Thymus (tissue), 11 donors: ENCODE measurements at regions not wholly inside any gene's neighbourhood (a gene's known extent, or its start where the extent isn't known, plus 50 kb on each side); places are given as distances from the start of the nearest gene placed in this dataset.

ENCODE experiments used
- DNase-seq, 9 donors: peaks; one replicate each; pipeline ENCODE4 v3.0.0-alpha.2; 2013; ENCODE audit warnings: low spot score in 9 of 9, low read depth in 6 of 9, missing footprints in 1 of 9
- H3K27ac ChIP-seq, 2 donors: one replicate each; pipeline ENCODE4 v1.5.1; 2013; ENCODE audit warnings: control low read depth in 1 of 2, low read depth in 1 of 2, low read length in 1 of 2, mild to moderate bottlenecking in 1 of 2, moderate library complexity in 1 of 2
- H3K27me3 ChIP-seq, 2 donors: one replicate each; pipeline ENCODE4 v1.5.1; 2013; ENCODE audit warnings: low read length in 1 of 2; ENCODE audit not compliant: control insufficient read depth in 2 of 2, insufficient read depth in 1 of 2
- H3K36me3 ChIP-seq, 2 donors: one replicate each; pipeline ENCODE4 v1.5.1; 2013; ENCODE audit warnings: low read length in 1 of 2, mild to moderate bottlenecking in 1 of 2, moderate library complexity in 1 of 2; ENCODE audit not compliant: control insufficient read depth in 2 of 2, insufficient read depth in 2 of 2
- H3K4me1 ChIP-seq, 2 donors: one replicate each; pipeline ENCODE4 v1.5.1; 2013; ENCODE audit warnings: low read length in 2 of 2; ENCODE audit not compliant: control insufficient read depth in 2 of 2, insufficient read depth in 2 of 2
- H3K4me3 ChIP-seq, 2 donors: one replicate each; pipeline ENCODE4 v1.5.1; 2013; ENCODE audit warnings: low read length in 2 of 2, control low read depth in 1 of 2, mild to moderate bottlenecking in 1 of 2
- H3K9me3 ChIP-seq, 2 donors: one replicate each; pipeline ENCODE4 v1.5.1; 2013; ENCODE audit warnings: low read length in 1 of 2, mild to moderate bottlenecking in 1 of 2; ENCODE audit not compliant: control insufficient read depth in 2 of 2, insufficient read depth in 1 of 2
- WGBS: extraction: QIAGEN DNeasy Blood & Tissue Kit; methylation state at CpG from one replicate; pipeline ENCODE4 v1.1.7; 2013; 5-methylcytosine and 5-hydroxymethylcytosine counted together
- donor health status: healthy.

GRCh38 chr6:67683960-67684359 lies 951.1 kb upstream of the ADGRB3 start:
- no peaks in the 10 kb centered on the region for H3K27me3 ChIP-seq
- H3K9me3 ChIP-seq: peaks cover 0 to 3% of the 10 kb centered on the region in 2 donors
- no peak overlapping the region for H3K27ac ChIP-seq
- no peak for DNase-seq
- H3K4me1 ChIP-seq: no peaks in the 10 kb centered on the region
- no peaks in the 10 kb centered on the region for H3K36me3 ChIP-seq
- WGBS: 44% methylated on average over 1 of the region's 1 CpG
- no peak overlapping the region for H3K4me3 ChIP-seq

- Histone ChIP-seq H3K36me3 (no peaks in the 10 kb centered on the region), H3K9me3 (peaks cover 0 to 8% of the 10 kb centered on the region in 2 donors), H3K4me1 (no peaks in the 10 kb centered on the region), H3K4me3 (no peak overlapping the region), H3K27me3 (no peaks in the 10 kb centered on the region), H3K27ac (no peak overlapping the region)
- DNase-seq: no peak
- 89% methylated on average over 2 of the region's 2 CpGs for WGBS
These were observed 954.7 kb upstream of the ADGRB3 start for GRCh38 chr6:67680297-67680932.

- H3K27ac ChIP-seq: no peak overlapping the region
- H3K36me3 ChIP-seq: no peaks in the 10 kb centered on the region
- WGBS: 85% methylated on average over 3 of the region's 3 CpGs
These were observed 955.4 kb upstream of the ADGRB3 start for GRCh38 chr6:67679566-67680296.

GRCh38 chr6:67676892-67677291 lies 958.2 kb upstream of the ADGRB3 start:
- 51% methylated on average over 1 of the region's 1 CpG for WGBS
- no peaks in the 10 kb centered on the region for H3K27me3 ChIP-seq

More at GRCh38 chr6:67679566-67680296, 955.4 kb upstream of the ADGRB3 start:
- H3K9me3 ChIP-seq: peaks cover 0 to 13% of the 10 kb centered on the region in 2 donors
- no peaks in the 10 kb centered on the region for H3K4me1 ChIP-seq
- no peak for DNase-seq
- no peaks in the 10 kb centered on the region for H3K27me3 ChIP-seq
- H3K4me3 ChIP-seq: no peak overlapping the region

GRCh38 chr6:67667637-67668422 lies 967.3 kb upstream of the ADGRB3 start:
- Histone ChIP-seq H3K4me3 (no peak overlapping the region), H3K9me3 (peaks cover under 1 to 8% of the 10 kb centered on the region in 2 donors), H3K4me1 (no peaks in the 10 kb centered on the region), H3K27me3 (no peaks in the 10 kb centered on the region), H3K27ac (no peak overlapping the region), H3K36me3 (no peaks in the 10 kb centered on the region)
- DNase-seq: no peak
- 93% methylated on average over 2 of the region's 2 CpGs for WGBS

More at GRCh38 chr6:67676892-67677291, 958.2 kb upstream of the ADGRB3 start:
- Histone ChIP-seq H3K36me3 (no peaks in the 10 kb centered on the region), H3K27ac (no peak overlapping the region), H3K4me1 (no peaks in the 10 kb centered on the region), H3K9me3 (peaks cover 0 to 13% of the 10 kb centered on the region in 2 donors), H3K4me3 (no peak overlapping the region)
- DNase-seq: no peak

GRCh38 chr6:67666177-67666964 lies 968.7 kb upstream of the ADGRB3 start:
- no peaks in the 10 kb centered on the region for H3K36me3 ChIP-seq
- no peak for DNase-seq
- 84% methylated on average over 4 of the region's 4 CpGs for WGBS

GRCh38 chr6:67664942-67665341 lies 970.1 kb upstream of the ADGRB3 start:
- no peaks in the 10 kb centered on the region for H3K27me3 ChIP-seq
- WGBS: 91% methylated on average over 5 of the region's 5 CpGs

More at GRCh38 chr6:67666177-67666964, 968.7 kb upstream of the ADGRB3 start:
- no peak overlapping the region for H3K27ac ChIP-seq
- no peak overlapping the region for H3K4me3 ChIP-seq
- H3K27me3 ChIP-seq: no peaks in the 10 kb centered on the region
- peaks cover 2 to 16% of the 10 kb centered on the region in 2 donors for H3K9me3 ChIP-seq
- H3K4me1 ChIP-seq: no peaks in the 10 kb centered on the region

GRCh38 chr6:67663105-67663895 lies 971.8 kb upstream of the ADGRB3 start:
- Histone ChIP-seq H3K4me1 (no peaks in the 10 kb centered on the region), H3K27me3 (no peaks in the 10 kb centered on the region), H3K4me3 (no peak overlapping the region), H3K9me3 (peaks cover 2 to 16% of the 10 kb centered on the region in 2 donors), H3K27ac (no peak overlapping the region), H3K36me3 (no peaks in the 10 kb centered on the region)
- no peak for DNase-seq
- WGBS: 89% methylated on average over 11 of the region's 11 CpGs

More at GRCh38 chr6:67664942-67665341, 970.1 kb upstream of the ADGRB3 start:
- H3K27ac ChIP-seq: no peak overlapping the region
- DNase-seq: no peak
- H3K4me3 ChIP-seq: no peak overlapping the region
- no peaks in the 10 kb centered on the region for H3K36me3 ChIP-seq
- peaks cover 2 to 16% of the 10 kb centered on the region in 2 donors for H3K9me3 ChIP-seq
- H3K4me1 ChIP-seq: no peaks in the 10 kb centered on the region
